ENCODE measurements at regions not wholly inside any gene's neighbourhood (a gene's known extent, or its start where the extent isn't known, plus 50 kb on each side); places are given as distances from the start of the nearest gene placed in this dataset.
"Not testable (repeated sequence)": the region's sequence is repeated elsewhere in the genome, so short reads cannot be mapped to it uniquely, and the experiment has no call there.

DNA sequence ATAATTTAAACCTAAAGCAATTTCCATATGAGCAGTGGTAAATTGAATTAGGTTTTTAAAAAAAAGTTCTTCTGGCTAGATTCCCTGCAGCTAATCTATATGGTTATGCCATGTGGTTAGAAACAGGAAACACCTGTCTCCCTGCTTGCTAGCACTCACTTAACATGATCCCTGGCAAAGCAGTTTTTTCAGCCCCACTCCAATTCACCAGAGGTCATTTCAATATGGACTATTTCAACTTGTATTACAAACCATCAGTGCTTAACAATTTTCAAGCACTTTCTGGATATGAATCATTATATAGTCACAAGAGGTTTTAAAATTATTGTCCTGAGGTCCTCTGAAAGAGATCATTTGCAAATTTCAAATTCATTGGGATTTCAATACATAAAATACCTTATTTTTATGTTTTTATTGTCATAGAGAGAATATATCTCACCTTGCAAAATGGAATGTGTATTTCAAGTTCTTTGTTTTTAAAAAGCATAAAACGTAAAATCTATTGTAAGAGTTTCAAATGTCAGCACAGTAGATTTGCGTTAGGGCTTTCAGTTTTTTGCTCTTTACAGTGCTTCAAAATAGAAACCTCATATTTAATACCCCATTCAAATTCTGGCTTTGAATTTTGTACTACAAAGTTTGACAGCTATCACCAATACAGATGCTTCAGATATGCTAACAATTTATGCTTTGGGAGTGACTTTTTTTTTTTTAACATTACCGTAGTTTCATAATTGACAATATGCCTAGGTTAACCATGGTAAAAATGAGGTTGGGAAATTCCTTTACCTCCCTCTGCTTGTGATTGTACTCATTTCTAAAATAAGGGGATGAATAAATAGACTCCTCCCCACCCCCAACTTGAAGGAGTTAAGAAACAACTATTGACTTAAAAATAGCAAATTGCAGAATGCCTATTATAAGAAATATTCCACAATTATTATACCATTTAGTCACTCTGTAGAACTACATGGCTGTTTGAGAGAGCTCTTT is 117.5 kb upstream of the HGF start:
- DNase-seq: no peak

DNA sequence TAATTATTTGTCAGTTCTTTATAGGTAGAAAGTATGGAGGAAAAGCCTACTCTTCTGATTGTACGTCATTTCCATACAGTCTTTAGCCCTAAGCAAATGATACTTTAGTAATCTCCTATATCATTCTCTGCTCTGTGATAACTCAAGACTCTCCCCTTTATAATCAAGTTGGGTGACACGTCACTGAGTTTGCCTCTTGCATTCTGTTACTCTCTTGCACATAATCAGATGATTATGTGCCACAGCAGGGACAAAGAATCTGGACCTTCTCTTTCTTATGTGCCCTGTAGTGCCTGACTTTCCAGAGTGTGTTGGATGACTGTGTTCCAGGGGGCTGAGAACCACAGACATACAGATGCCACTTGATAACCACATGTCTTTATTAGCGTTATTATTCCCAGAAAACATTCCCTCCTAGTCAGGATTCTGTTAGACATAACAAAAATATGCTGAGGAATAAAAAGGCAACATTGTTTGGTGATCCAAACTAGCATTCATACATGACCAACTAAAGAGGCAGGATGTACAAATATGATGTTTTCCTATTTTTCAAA is 116.4 kb upstream of the HGF start:
- DNase-seq: no peak

- DNase-seq: no peak
Measured at GRCh38 chr7:81884817-81885216, 115.0 kb upstream of the HGF start.

- no peak for DNase-seq
Measured at GRCh38 chr7:81883801-81884393, 114.0 kb upstream of the HGF start.

GRCh38 chr7:81882086-81882485 is 112.2 kb upstream of the HGF start:
- no peak for DNase-seq

DNA sequence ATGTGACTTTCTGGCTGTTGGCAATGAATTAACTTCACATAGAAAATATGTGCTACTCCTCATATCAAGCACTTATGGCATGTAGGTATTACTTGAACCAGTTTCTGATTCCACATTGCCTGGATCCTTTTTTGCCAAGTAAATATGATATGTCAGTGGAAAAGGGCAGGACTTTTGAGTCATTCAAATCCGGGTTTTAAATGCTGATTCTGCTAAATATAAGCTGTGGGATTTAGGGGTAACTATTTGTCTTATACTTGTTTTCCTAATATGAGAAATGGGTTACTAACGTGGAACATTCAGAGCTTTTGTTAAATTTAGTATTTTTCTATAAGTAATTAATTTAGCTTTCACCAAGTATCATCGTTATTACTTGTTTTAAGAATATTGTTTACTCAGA is 108.0 kb upstream of the HGF start:
- no peak for DNase-seq

DNA sequence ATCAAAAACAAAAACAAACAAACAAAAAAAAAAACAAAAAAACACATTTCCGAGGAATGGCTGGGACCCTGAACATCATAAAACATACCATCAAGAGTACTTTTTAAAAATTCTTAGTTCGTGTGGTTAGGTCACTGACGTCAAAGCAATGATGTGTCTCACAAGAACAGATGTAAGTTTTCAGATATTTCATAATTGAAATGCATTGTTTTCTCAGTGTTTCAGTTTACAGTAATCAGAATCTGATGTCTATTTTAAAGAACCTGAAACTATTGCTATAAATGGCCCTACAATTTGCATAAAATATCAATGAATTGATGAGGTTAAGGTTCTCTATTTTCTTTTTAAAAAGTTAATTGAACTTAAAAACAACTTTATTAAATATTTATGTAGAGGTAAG is 103.7 kb upstream of the HGF start:
- DNase-seq: no peak

DNA sequence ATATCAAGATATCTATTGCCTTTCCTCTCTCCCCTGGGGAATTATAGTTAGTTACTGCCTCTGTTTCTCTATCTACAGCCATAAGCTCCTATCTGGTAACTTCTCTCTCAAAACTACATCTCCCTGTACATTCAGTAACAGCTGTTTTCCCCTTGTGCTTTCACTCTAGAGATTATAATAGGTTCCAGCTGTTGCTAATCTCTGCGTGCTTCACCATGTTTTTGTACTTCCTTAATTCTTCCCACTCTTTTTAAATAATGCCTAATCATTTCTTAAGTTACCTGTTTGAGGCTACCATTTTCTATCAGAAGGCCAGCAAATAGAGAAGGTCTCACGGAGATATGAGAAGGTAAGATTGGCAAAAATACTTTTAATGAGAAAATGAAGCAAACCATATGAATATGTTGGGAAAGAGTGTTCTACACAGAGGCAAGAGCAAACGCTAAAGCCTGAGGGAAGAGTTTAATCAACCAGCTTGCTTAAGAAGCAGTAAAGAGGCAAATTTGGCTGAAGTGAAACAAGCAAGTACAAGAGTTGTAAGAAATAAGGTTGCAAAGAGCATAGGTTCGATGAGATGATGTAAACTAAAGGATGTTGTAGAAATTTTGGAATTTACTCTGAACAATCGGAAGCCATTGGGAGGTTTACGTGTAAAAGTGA is 101.9 kb upstream of the HGF start:
- DNase-seq: no peak

GRCh38 chr7:81870608-81871007 is 100.8 kb upstream of the HGF start:
- DNase-seq: no peak

DNA sequence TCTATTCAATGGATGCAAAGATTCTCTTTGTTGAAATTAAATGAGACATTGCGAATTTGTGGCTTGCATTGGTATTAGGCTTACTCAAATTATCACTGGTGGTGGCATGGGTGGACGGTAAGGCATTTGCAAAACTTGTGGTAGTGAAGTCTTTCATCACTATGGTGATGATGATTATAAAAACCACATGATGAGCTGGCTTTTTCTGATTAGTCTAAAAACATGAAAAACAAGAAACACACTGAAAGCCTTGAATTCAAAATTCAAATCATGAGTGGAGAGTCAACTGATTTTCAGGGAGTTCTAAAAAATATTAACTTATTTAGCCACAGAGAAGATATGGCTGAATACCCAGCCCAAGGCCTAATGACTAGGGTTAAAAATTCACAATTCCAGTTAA is 99.8 kb upstream of the HGF start:
- no peak for DNase-seq

DNA sequence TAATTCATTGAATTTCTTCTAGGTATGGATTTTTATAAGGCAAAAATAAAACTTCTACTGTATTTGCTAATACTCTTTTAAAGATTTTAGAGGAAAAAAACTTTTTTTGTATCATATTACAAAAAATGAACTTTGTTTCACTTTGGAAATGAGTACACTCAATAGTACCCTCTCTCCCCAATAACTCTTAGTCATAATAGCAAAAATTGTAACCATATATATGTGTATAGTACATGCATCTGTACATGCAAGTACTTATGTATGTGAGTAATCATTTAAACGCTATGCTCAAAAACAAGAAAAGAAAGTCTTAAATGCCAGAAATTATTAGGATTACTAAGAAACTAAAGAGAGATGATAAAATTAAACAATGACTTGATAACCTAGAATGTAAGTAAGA is 95.9 kb upstream of the HGF start:
- no peak for DNase-seq

GRCh38 chr7:81859433-81859832 is 89.6 kb upstream of the HGF start:
- no peak for DNase-seq

- DNase-seq: not testable (repeated sequence)
Measured at GRCh38 chr7:81858820-81859219, 89.0 kb upstream of the HGF start.

- DNase-seq: no peak
Measured at GRCh38 chr7:81857385-81857784, 87.5 kb upstream of the HGF start.

GRCh38 chr7:81854518-81854917 is 84.7 kb upstream of the HGF start:
- no peak for DNase-seq

- DNase-seq: no peak
Measured at GRCh38 chr7:81852701-81853100, 82.9 kb upstream of the HGF start.

GRCh38 chr7:81851413-81851812 is 81.6 kb upstream of the HGF start:
- no peak for DNase-seq

- peak; percentile 32 for DNase-seq
Measured at GRCh38 chr7:81846398-81846797, 76.6 kb upstream of the HGF start.

DNA sequence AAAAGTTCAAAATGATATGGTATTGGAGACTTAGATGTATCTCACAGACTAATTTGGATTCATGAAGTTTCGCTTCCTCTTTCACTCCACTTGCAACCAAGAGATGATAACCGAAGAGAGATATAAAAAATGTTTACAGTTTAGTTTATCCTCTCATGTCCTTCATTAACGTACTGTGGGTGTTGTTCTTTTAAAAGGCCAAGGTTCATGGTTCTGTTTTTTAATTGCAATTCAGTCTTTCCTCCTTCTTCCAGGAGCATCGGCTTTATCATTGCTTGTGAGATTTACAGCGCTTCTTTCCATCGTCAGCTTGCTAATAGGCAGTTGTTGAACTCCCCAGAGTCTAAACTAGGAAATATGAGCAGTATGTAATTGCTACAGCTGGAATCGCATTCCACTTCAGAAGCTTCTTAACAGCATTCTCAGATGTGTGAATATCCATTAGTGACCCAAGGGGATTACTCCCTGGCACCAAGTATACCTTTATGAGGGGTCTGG is 75.9 kb upstream of the HGF start:
- DNase-seq: peak; percentile 1

GRCh38 chr7:81843657-81844056 is 73.8 kb upstream of the HGF start:
- DNase-seq: not testable (repeated sequence)

GRCh38 chr7:81842361-81842760 is 72.5 kb upstream of the HGF start:
- DNase-seq: no peak

DNA sequence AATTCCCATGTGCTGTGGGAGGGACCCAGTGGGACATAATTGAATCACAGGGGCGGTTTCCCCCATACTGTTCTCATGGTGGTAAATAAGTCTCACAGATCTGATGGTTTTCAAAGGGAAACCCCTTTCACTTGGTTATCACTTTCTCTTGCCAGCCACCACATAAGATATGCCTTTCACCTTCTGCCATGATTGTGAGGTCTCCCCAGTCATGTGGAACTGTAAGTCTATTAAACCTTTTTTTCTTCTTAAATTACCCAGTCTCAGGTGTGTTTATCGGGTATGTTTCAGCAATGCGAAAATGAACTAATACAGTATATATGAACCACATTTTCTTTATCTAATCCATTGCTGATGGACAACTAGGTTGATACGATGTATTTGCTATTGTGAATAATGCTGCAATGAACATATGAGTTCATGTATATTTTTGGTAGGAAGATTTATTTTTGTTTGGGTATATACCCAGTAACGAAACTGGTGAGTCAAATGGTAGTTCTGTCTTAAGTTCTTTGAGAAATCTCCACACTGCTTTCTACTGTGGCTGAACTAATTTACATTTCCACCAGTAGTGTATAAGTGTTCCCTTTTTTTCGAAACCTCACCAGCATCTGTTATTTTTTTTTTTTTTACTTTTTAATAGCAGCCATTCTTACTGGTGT is 70.0 kb upstream of the HGF start:
- no peak for DNase-seq

- DNase-seq: no peak
Measured at GRCh38 chr7:81833401-81833800, 63.6 kb upstream of the HGF start.

Measured in midbrain (tissue), 1 donor.